SK-N-SH (cell line): ENCODE measurements at regions not wholly inside any gene's neighbourhood (a gene's known extent, or its start where the extent isn't known, plus 50 kb on each side); places are given as distances from the start of the nearest gene placed in this dataset.

Source experiments
- CTCF ChIA-PET: fragments of 300-600, 350-600 bp; formaldehyde crosslinking; extraction: SDS; loops from one replicate; lab custom pipeline; 2021; lab: Yijun Ruan, JAX
- POLR2A ChIA-PET: fragments of 350-600 bp; sonication (Branson Sonifier 250); formaldehyde crosslinking; extraction: SDS; loops from one replicate; lab custom pipeline; 2020; ENCODE audit warnings: antibody characterized with exemption, inconsistent platforms; lab: Yijun Ruan, JAX
- DNase-seq: peaks from one replicate; pipeline ENCODE4 v3.0.0; 2012
- H2AFZ ChIP-seq: fragments of 200-600 bp; sonication (generic); 2 replicates; pipeline ENCODE4 v1.8.1; 2016; ENCODE audit warnings: antibody characterized with exemption, mild to moderate bottlenecking, low read depth
- H3F3A ChIP-seq: fragments of 200-600 bp; sonication (generic); replicated peaks from 2 replicates; pipeline ENCODE3; 2016; ENCODE audit warnings: antibody characterized with exemption, mild to moderate bottlenecking; ENCODE audit not compliant: insufficient read depth
- H3K27ac ChIP-seq, 2 experiments: fragments of 200-500 bp in 1 of 2; fragments of 200-600 bp in 1 of 2; sonication (Bioruptor generic) in 1 of 2; sonication (generic), shearing (Covaris generic) in 1 of 2; 2 replicates each; pipeline versions ENCODE4 v1.5.1 to v1.6.1; 2014 to 2016; ENCODE audit warnings: low read depth in 2 of 2, inconsistent platforms in 1 of 2, low read length in 1 of 2, mild to moderate bottlenecking in 1 of 2, mixed read lengths in 1 of 2
- H3K27me3 ChIP-seq: fragments of 200-600 bp; sonication (generic), shearing (Covaris generic); 2 replicates; pipeline ENCODE4 v1.6.1; 2016; ENCODE audit warnings: mixed run types; ENCODE audit not compliant: insufficient read depth
- H3K36me3 ChIP-seq, 2 experiments: fragments of 200-500 bp in 1 of 2; fragments of 200-600 bp in 1 of 2; sonication (Bioruptor generic) in 1 of 2; sonication (generic) in 1 of 2; replicated peaks in 1 of 2; 2 replicates each; pipeline versions ENCODE3 to v1.5.1; 2014 to 2016; ENCODE audit warnings: low read length in 1 of 2, mild to moderate bottlenecking in 1 of 2; ENCODE audit not compliant: insufficient read depth in 2 of 2, control insufficient read depth in 1 of 2
- H3K4me1 ChIP-seq, 2 experiments: fragments of 200-500 bp in 1 of 2; fragments of 200-600 bp in 1 of 2; sonication (Bioruptor generic) in 1 of 2; sonication (generic), shearing (Covaris generic) in 1 of 2; 2 replicates each; pipeline versions ENCODE4 v1.5.1 to v1.6.1; 2014 to 2016; ENCODE audit warnings: low read depth in 1 of 2, low read length in 1 of 2, mixed run types in 1 of 2; ENCODE audit not compliant: insufficient read depth in 2 of 2, control insufficient read depth in 1 of 2
- H3K4me2 ChIP-seq: fragments of 200-600 bp; sonication (generic), shearing (Covaris generic); 2 replicates; pipeline ENCODE4 v1.6.1; 2017; ENCODE audit warnings: mixed run types
- H3K4me3 ChIP-seq, 2 experiments: fragments of 200-500 bp in 1 of 2; fragments of 200-600 bp in 1 of 2; sonication (Bioruptor generic) in 1 of 2; sonication (generic), shearing (Covaris generic) in 1 of 2; 2 replicates each; pipeline versions ENCODE4 v1.5.1 to v1.8.1; 2014 to 2016; ENCODE audit warnings: low read depth in 2 of 2, inconsistent platforms in 1 of 2, low read length in 1 of 2, mild to moderate bottlenecking in 1 of 2, mixed read lengths in 1 of 2, moderate library complexity in 1 of 2
- H3K79me2 ChIP-seq: fragments of 200-600 bp; sonication (generic); 2 replicates; pipeline ENCODE4 v1.8.1; 2017; ENCODE audit warnings: mild to moderate bottlenecking; ENCODE audit not compliant: insufficient read depth
- H3K9ac ChIP-seq: fragments of 200-600 bp; sonication (generic); 2 replicates; pipeline ENCODE4 v1.6.1; 2017; ENCODE audit warnings: mixed run types
- H3K9me2 ChIP-seq: fragments of 200-600 bp; sonication (generic); 2 replicates; pipeline ENCODE4 v1.6.1; 2017; ENCODE audit warnings: mixed run types
- H3K9me3 ChIP-seq: fragments of 200-600 bp; sonication (generic); 2 replicates; pipeline ENCODE4 v1.6.1; 2017; ENCODE audit warnings: mixed run types, mild to moderate bottlenecking, moderate library complexity
- H4K20me1 ChIP-seq: fragments of 200-600 bp; sonication (generic); 2 replicates; pipeline ENCODE4 v1.6.1; 2017; ENCODE audit warnings: mild to moderate bottlenecking, mixed run types; ENCODE audit not compliant: insufficient read depth
- EP300 ChIP-seq, 2 experiments: IDR thresholded peaks; 2 replicates each; pipeline versions ENCODE4 v1.4.0 to v1.6.1; 2012; ENCODE audit warnings: borderline replicate concordance in 1 of 2, low read depth in 1 of 2, low read length in 1 of 2
- FOXJ3 ChIP-seq: sonication (generic); formaldehyde crosslinking; IDR thresholded peaks from 2 replicates; pipeline ENCODE4 v1.5.1; 2020; ENCODE audit warnings: mild to moderate bottlenecking, missing genetic modification reagents
- GABPA ChIP-seq: IDR thresholded peaks from 2 replicates; pipeline ENCODE4 v1.4.0; 2012; ENCODE audit warnings: low read depth, mild to moderate bottlenecking
- IRF3 ChIP-seq: fragments of 150-350 bp; IDR thresholded peaks from 2 replicates; pipeline ENCODE4 v1.6.1; 2016; ENCODE audit warnings: mild to moderate bottlenecking, low read depth, low read length
- MEF2A ChIP-seq: IDR thresholded peaks from 2 replicates; pipeline ENCODE4 v1.4.0; 2012; ENCODE audit warnings: low read depth, borderline replicate concordance
- NRF1 ChIP-seq: IDR thresholded peaks from 2 replicates; pipeline ENCODE4 v1.6.1; 2012; ENCODE audit warnings: low read depth, mild to moderate bottlenecking, low read length
- POLR2AphosphoS5 ChIP-seq: IDR thresholded peaks from 2 replicates; pipeline ENCODE4 v1.6.1; 2012; ENCODE audit warnings: low read depth, low read length
- RCOR1 ChIP-seq: fragments of 150-350 bp; IDR thresholded peaks from 2 replicates; pipeline ENCODE4 v1.6.1; 2017; ENCODE audit warnings: antibody characterized with exemption, low read length
- REST ChIP-seq: IDR thresholded peaks from 2 replicates; pipeline ENCODE4 v1.6.1; 2012; ENCODE audit warnings: mild to moderate bottlenecking, low read depth, low read length, moderate library complexity
- RFX5 ChIP-seq: IDR thresholded peaks from 2 replicates; pipeline ENCODE4 v1.6.1; 2012; ENCODE audit warnings: mild to moderate bottlenecking, improper control_type of control experiment, low read length
- TAF1 ChIP-seq: IDR thresholded peaks from 2 replicates; pipeline ENCODE4 v1.6.1; 2012; ENCODE audit warnings: low read depth, mild to moderate bottlenecking, low read length, moderate library complexity, borderline replicate concordance
- USF1 ChIP-seq: IDR thresholded peaks from 2 replicates; pipeline ENCODE4 v1.4.0; 2012; ENCODE audit warnings: low read depth, borderline replicate concordance
- WGBS: methylation state at CpG from one replicate; pipeline ENCODE4 v1.1.6; 2017; ENCODE audit warnings: low lambda C conversion rate; 5-methylcytosine and 5-hydroxymethylcytosine counted together

DNA sequence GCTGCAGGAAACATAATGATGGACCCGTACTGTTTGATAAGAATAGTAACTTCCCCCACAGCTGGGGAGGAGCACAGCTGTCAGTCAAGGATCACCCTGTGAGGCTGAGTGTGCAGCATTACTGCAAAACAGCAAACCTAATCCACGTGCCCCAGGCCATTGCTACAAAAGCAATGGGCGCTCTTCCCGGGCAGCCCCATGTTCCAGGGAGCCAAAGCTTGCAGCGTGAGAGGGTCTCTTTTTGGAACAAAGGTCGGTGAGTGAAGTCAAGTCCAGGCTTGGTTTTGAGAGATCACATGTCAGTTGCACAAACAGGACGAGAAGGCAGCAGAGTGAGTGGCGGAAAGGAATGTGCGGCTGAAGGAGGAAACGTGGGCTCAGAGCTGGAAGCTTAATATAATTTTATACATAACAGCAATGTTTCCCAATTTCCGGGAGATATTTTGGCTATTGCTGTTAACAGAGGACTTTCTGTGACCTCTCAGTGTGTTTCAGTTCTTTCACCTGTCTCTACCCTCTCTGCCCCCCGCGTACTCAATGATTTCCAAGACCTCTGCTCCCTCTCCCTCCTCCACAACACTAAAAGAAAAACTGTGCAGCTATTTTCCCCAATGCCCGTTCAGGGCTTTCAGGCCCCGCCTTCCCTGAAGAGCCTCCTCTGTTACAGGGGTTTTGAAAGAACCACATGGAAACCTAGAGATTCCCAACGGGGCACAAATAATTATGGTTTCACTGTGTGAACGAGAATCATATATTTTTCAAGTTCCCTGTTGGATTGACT lies 128.9 kb downstream of the MTPAP start:
- Histone ChIP-seq H3K9me3 (no peaks in the 10 kb centered on the region), H3K9me2 (no peaks in the 10 kb centered on the region), H3K79me2 (no peaks in the 10 kb centered on the region), H3F3A (no peaks in the 10 kb centered on the region), H3K4me3 (no peak overlapping the region), H3K9ac (no peak overlapping the region), H2AFZ (no peak overlapping the region), H4K20me1 (no peaks in the 10 kb centered on the region), H3K36me3 (no peaks in the 10 kb centered on the region), H3K4me1 (no peaks in the 10 kb centered on the region), H3K27ac (no peak overlapping the region), H3K4me2 (no peak overlapping the region), H3K27me3 (no peaks in the 10 kb centered on the region)
- ChIA-PET POLR2A (no interaction called here), CTCF (interaction anchor here (0.8 kb wide), 1 partner anchor 222 kb away, joined by 4 read pairs; no protein-coding TSS in a partner anchor)
- 68% methylated on average over 17 of the region's 17 CpGs for WGBS
- TF ChIP-seq FOXJ3 (CRISPR knock-in tag) (no peak), NRF1 (no peak), RCOR1 (no peak), MEF2A (no peak), USF1 (no peak), EP300 (IDR thresholded peaks at IDR 0.05; ENCODE audit: borderline replicate concordance in 1 of 2, low read depth in 1 of 2, low read length in 1 of 2) (no peak), TAF1 (no peak), REST (no peak)
- no peak for DNase-seq

DNA sequence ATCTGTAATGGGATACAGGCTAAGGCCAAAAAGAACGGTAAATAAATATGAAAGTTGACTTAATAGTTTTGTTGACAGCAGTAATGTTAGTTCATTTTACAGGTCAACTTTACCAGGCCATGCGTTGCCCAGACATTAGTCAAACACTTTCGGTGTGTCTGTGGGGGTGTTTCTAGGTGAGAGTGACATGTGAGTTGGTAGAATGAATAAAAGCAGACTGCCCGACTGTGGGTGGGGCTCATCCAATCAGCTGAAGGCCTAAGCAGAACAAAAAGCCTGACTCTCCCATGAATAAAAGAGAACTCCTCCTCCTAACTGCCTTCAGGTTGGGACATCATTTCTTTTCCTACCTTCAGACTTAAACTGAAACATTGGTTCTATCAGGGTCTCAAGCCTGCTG lies 132.3 kb downstream of the MTPAP start:
- no peaks in the 10 kb centered on the region for H4K20me1 ChIP-seq
- H3K36me3 ChIP-seq: no peaks in the 10 kb centered on the region
- ChIA-PET POLR2A (no interaction called here), CTCF (interaction anchor here (2.7 kb wide), 1 partner anchor 219 kb away, joined by 7 read pairs; no protein-coding TSS in a partner anchor)
- no peak overlapping the region for H3K27ac ChIP-seq
- no peak overlapping the region for H3K9ac ChIP-seq
- no peaks in the 10 kb centered on the region for H3K9me2 ChIP-seq
- no peaks in the 10 kb centered on the region for H3K27me3 ChIP-seq
- H3K4me1 ChIP-seq: no peaks in the 10 kb centered on the region
- 92% methylated on average over 4 of the region's 4 CpGs for WGBS
- H3K4me2 ChIP-seq: no peak overlapping the region
- no peak for TF ChIP-seq REST
- TF ChIP-seq GABPA: no peak
- TF ChIP-seq RFX5: no peak
- TF ChIP-seq POLR2AphosphoS5: no peak
- TF ChIP-seq IRF3: no peak
- no peaks in the 10 kb centered on the region for H3K79me2 ChIP-seq
- no peak for DNase-seq
- no peaks in the 10 kb centered on the region for H3K9me3 ChIP-seq
- no peak overlapping the region for H3K4me3 ChIP-seq
- H2AFZ ChIP-seq: no peak overlapping the region
- H3F3A ChIP-seq: no peaks in the 10 kb centered on the region
